Osteoblast (primary cell): ENCODE measurements at regions not wholly inside any gene's neighbourhood (a gene's known extent, or its start where the extent isn't known, plus 50 kb on each side); places are given as distances from the start of the nearest gene placed in this dataset.

Experiments used
- DNase-seq: peaks from one replicate; pipeline ENCODE4 v3.0.0; 2011; ENCODE audit warnings: low spot score, mixed read lengths; ENCODE audit not compliant: insufficient read length; ENCODE audit errors: missing footprints
- H2AFZ ChIP-seq: 2 replicates; pipeline ENCODE4 v1.6.0; 2011; ENCODE audit warnings: mild to moderate bottlenecking, low read length
- H3K27ac ChIP-seq: 2 replicates; pipeline ENCODE4 v1.5.1; 2011; ENCODE audit warnings: mild to moderate bottlenecking, low read depth, low read length, moderate library complexity
- H3K27me3 ChIP-seq: 2 replicates; pipeline ENCODE4 v1.6.0; 2012; ENCODE audit warnings: mild to moderate bottlenecking, control low read depth, inconsistent platforms, low read length, moderate library complexity; ENCODE audit not compliant: insufficient read depth
- H3K36me3 ChIP-seq: 2 replicates; pipeline ENCODE4 v1.5.1; 2011; ENCODE audit warnings: mild to moderate bottlenecking, low read length, control low read depth, moderate library complexity; ENCODE audit not compliant: insufficient read depth
- H3K4me1 ChIP-seq: 2 replicates; pipeline ENCODE4 v1.5.1; 2011; ENCODE audit warnings: mild to moderate bottlenecking, low read length, control low read depth, moderate library complexity; ENCODE audit not compliant: insufficient read depth
- H3K4me2 ChIP-seq: 2 replicates; pipeline ENCODE4 v1.6.0; 2011; ENCODE audit warnings: mild to moderate bottlenecking, low read length; ENCODE audit not compliant: insufficient read depth
- H3K4me3 ChIP-seq: fragments of 200-600 bp; sonication (generic); 3 replicates; pipeline ENCODE4 v1.5.1; 2012; ENCODE audit warnings: mild to moderate bottlenecking, low read length, inconsistent platforms; ENCODE audit not compliant: insufficient read depth
- H3K79me2 ChIP-seq: 2 replicates; pipeline ENCODE4 v1.6.0; 2012; ENCODE audit warnings: mild to moderate bottlenecking, low read length, control low read depth, inconsistent platforms; ENCODE audit not compliant: insufficient read depth
- H3K9me3 ChIP-seq: 2 replicates; pipeline ENCODE4 v1.5.1; 2011; ENCODE audit warnings: low read depth, low read length, control low read depth
- H4K20me1 ChIP-seq: 2 replicates; pipeline ENCODE4 v1.6.0; 2012; ENCODE audit warnings: mild to moderate bottlenecking, low read length, control low read depth; ENCODE audit not compliant: insufficient read depth
- TF ChIP-seq, protein P1 (sequence below): IDR thresholded peaks from 2 replicates; pipeline ENCODE4 v1.5.1; 2011; ENCODE audit warnings: mild to moderate bottlenecking, low read depth, low read length, moderate library complexity; ENCODE audit errors: extremely low read depth

GRCh38 chr2:160558531-160558930 is 64.9 kb upstream of the RBMS1 start:
- Histone ChIP-seq H4K20me1 (no peaks in the 10 kb centered on the region), H3K9me3 (no peaks in the 10 kb centered on the region), H3K27ac (no peak overlapping the region), H3K4me2 (no peak overlapping the region), H3K4me3 (no peak overlapping the region), H3K4me1 (peaks cover 19% of the 10 kb centered on the region), H3K36me3 (no peaks in the 10 kb centered on the region), H3K79me2 (no peaks in the 10 kb centered on the region), H3K27me3 (no peaks in the 10 kb centered on the region), H2AFZ (no peak overlapping the region)
- DNase-seq = no peak
- TF ChIP-seq, protein P1, sequence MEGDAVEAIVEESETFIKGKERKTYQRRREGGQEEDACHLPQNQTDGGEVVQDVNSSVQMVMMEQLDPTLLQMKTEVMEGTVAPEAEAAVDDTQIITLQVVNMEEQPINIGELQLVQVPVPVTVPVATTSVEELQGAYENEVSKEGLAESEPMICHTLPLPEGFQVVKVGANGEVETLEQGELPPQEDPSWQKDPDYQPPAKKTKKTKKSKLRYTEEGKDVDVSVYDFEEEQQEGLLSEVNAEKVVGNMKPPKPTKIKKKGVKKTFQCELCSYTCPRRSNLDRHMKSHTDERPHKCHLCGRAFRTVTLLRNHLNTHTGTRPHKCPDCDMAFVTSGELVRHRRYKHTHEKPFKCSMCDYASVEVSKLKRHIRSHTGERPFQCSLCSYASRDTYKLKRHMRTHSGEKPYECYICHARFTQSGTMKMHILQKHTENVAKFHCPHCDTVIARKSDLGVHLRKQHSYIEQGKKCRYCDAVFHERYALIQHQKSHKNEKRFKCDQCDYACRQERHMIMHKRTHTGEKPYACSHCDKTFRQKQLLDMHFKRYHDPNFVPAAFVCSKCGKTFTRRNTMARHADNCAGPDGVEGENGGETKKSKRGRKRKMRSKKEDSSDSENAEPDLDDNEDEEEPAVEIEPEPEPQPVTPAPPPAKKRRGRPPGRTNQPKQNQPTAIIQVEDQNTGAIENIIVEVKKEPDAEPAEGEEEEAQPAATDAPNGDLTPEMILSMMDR = no peak

GRCh38 chr2:160561551-160562295 is 68.1 kb upstream of the RBMS1 start:
- TF ChIP-seq, protein P1 = no peak
- peaks cover 19% of the 10 kb centered on the region for H3K4me1 ChIP-seq
- H3K27ac ChIP-seq = peak overlapping the region; percentile 68

GRCh38 chr2:160562730-160563129 is 69.1 kb upstream of the RBMS1 start:
- H3K9me3 ChIP-seq = no peaks in the 10 kb centered on the region
- H3K27ac ChIP-seq = no peak overlapping the region
- H2AFZ ChIP-seq = no peak overlapping the region
- no peaks in the 10 kb centered on the region for H3K27me3 ChIP-seq
- H3K4me2 ChIP-seq = no peak overlapping the region
- TF ChIP-seq, protein P1 = no peak
- DNase-seq = no peak
- H4K20me1 ChIP-seq = no peaks in the 10 kb centered on the region
- no peaks in the 10 kb centered on the region for H3K36me3 ChIP-seq
- no peaks in the 10 kb centered on the region for H3K79me2 ChIP-seq
- no peak overlapping the region for H3K4me3 ChIP-seq
- peaks cover 19% of the 10 kb centered on the region for H3K4me1 ChIP-seq

More at GRCh38 chr2:160561551-160562295, 68.1 kb upstream of the RBMS1 start:
- no peaks in the 10 kb centered on the region for H3K27me3 ChIP-seq
- peak overlapping the region; percentile 11 for H2AFZ ChIP-seq
- H4K20me1 ChIP-seq = no peaks in the 10 kb centered on the region
- H3K9me3 ChIP-seq = no peaks in the 10 kb centered on the region
- DNase-seq = peak; percentile 53
- no peaks in the 10 kb centered on the region for H3K79me2 ChIP-seq
- no peak overlapping the region for H3K4me3 ChIP-seq
- peak overlapping the region; percentile 56 for H3K4me2 ChIP-seq
- no peaks in the 10 kb centered on the region for H3K36me3 ChIP-seq

DNA sequence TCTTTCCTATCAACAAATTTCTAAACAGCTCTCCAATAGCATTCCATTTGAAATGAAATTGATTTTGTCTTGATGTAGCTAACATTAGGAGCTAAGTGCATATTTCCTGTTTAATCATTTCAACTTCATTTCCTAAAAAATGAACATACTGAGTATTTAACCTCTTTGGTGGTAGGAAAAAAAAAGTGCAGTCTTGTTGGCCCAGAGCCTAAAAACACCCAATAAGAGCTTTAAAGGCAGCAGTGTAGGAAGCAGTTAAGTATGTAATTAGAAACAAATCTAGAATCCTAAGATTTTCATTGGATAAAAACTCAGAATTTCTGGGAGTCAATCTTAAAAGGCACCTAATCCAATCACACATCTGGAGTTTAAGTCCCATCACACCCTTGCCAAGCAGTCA is 71.0 kb upstream of the RBMS1 start:
- Histone ChIP-seq H3K4me1 (peaks cover 19% of the 10 kb centered on the region), H3K79me2 (no peaks in the 10 kb centered on the region), H3K27me3 (no peaks in the 10 kb centered on the region), H4K20me1 (no peaks in the 10 kb centered on the region), H2AFZ (no peak overlapping the region), H3K36me3 (no peaks in the 10 kb centered on the region), H3K4me2 (no peak overlapping the region), H3K4me3 (no peak overlapping the region), H3K9me3 (no peaks in the 10 kb centered on the region), H3K27ac (no peak overlapping the region)
- TF ChIP-seq, protein P1 = no peak
- no peak for DNase-seq
